Mesothelial cell of epicardium (in vitro differentiated cells): ENCODE measurements at regions not wholly inside any gene's neighbourhood (a gene's known extent, or its start where the extent isn't known, plus 50 kb on each side); places are given as distances from the start of the nearest gene placed in this dataset.

ENCODE experiments used
- DNase-seq, 2 experiments: peaks; one replicate each; pipeline ENCODE4 v3.0.0; 2021; ENCODE audit warnings: low spot score in 2 of 2; ENCODE audit not compliant: unreplicated experiment in 2 of 2
- H3K27ac Mint-ChIP-seq: 2 replicates; pipeline ENCODE4 v1.8.0; 2021; ENCODE audit warnings: mixed read lengths
- H3K27me3 Mint-ChIP-seq: 2 replicates; pipeline ENCODE4 v1.8.0; 2021; ENCODE audit warnings: low read depth, mixed read lengths
- H3K36me3 Mint-ChIP-seq: 2 replicates; pipeline ENCODE4 v1.8.0; 2021; ENCODE audit warnings: mixed read lengths
- H3K4me1 Mint-ChIP-seq: 2 replicates; pipeline ENCODE4 v1.8.0; 2021; ENCODE audit warnings: mixed read lengths
- H3K4me3 Mint-ChIP-seq: 2 replicates; pipeline ENCODE4 v1.8.0; 2021; ENCODE audit warnings: mild to moderate bottlenecking, moderate library complexity, mixed read lengths
- H3K9me3 Mint-ChIP-seq: 2 replicates; pipeline ENCODE4 v1.8.0; 2021; ENCODE audit warnings: mixed read lengths
- CTCF ChIP-seq: fragments of 200-600 bp; sonication (generic); IDR thresholded peaks from one replicate; pipeline ENCODE4 v1.5.0; 2021; ENCODE audit warnings: antibody characterized with exemption; ENCODE audit not compliant: unreplicated experiment

- H3K27me3 Mint-ChIP-seq: no peaks in the 10 kb centered on the region
- peaks cover 13% of the 10 kb centered on the region for H3K9me3 Mint-ChIP-seq
- H3K27ac Mint-ChIP-seq: no peak overlapping the region
- no peak for TF ChIP-seq CTCF
- DNase-seq: no peak
- H3K4me1 Mint-ChIP-seq: no peaks in the 10 kb centered on the region
- no peaks in the 10 kb centered on the region for H3K36me3 Mint-ChIP-seq
- H3K4me3 Mint-ChIP-seq: no peak overlapping the region
These were observed 185.5 kb downstream of the PDGFRA start for GRCh38 chr4:54414545-54414944.

- H3K4me1 Mint-ChIP-seq: no peaks in the 10 kb centered on the region
- no peak overlapping the region for H3K4me3 Mint-ChIP-seq
- peaks cover 22% of the 10 kb centered on the region for H3K9me3 Mint-ChIP-seq
- no peak overlapping the region for H3K27ac Mint-ChIP-seq
- DNase-seq: no peak
- H3K36me3 Mint-ChIP-seq: no peaks in the 10 kb centered on the region
- TF ChIP-seq CTCF: no peak
- no peaks in the 10 kb centered on the region for H3K27me3 Mint-ChIP-seq
These were observed 188.4 kb downstream of the PDGFRA start for GRCh38 chr4:54417476-54417875.

GRCh38 chr4:54418468-54418867, 189.4 kb downstream of the PDGFRA start:
- DNase-seq: no peak
- Mint-ChIP-seq H3K4me3 (no peak overlapping the region), H3K27ac (no peak overlapping the region), H3K9me3 (peaks cover 23% of the 10 kb centered on the region), H3K36me3 (no peaks in the 10 kb centered on the region), H3K4me1 (no peaks in the 10 kb centered on the region), H3K27me3 (peaks cover under 1% of the 10 kb centered on the region)
- TF ChIP-seq CTCF: no peak

GRCh38 chr4:54423066-54423465, 194.0 kb downstream of the PDGFRA start:
- no peaks in the 10 kb centered on the region for H3K4me1 Mint-ChIP-seq
- no peak for DNase-seq
- H3K4me3 Mint-ChIP-seq: no peak overlapping the region
- TF ChIP-seq CTCF: no peak
- H3K36me3 Mint-ChIP-seq: no peaks in the 10 kb centered on the region
- H3K9me3 Mint-ChIP-seq: peaks cover 10% of the 10 kb centered on the region
- H3K27me3 Mint-ChIP-seq: peaks cover 17% of the 10 kb centered on the region
- H3K27ac Mint-ChIP-seq: no peak overlapping the region

GRCh38 chr4:54427826-54428225, 198.7 kb downstream of the PDGFRA start:
- no peak for DNase-seq
- Mint-ChIP-seq H3K36me3 (no peaks in the 10 kb centered on the region), H3K4me1 (no peaks in the 10 kb centered on the region), H3K27ac (no peak overlapping the region), H3K9me3 (no peaks in the 10 kb centered on the region), H3K27me3 (peaks cover 24% of the 10 kb centered on the region), H3K4me3 (no peak overlapping the region)
- no peak for TF ChIP-seq CTCF

- Mint-ChIP-seq H3K27me3 (peaks cover 21% of the 10 kb centered on the region), H3K4me3 (no peak overlapping the region), H3K4me1 (no peaks in the 10 kb centered on the region), H3K36me3 (no peaks in the 10 kb centered on the region), H3K9me3 (no peaks in the 10 kb centered on the region), H3K27ac (no peak overlapping the region)
- TF ChIP-seq CTCF: no peak
- no peak for DNase-seq
These were observed 199.8 kb downstream of the PDGFRA start for GRCh38 chr4:54428940-54429339.
